A673 (cell line): ENCODE measurements at regions not wholly inside any gene's neighbourhood (a gene's known extent, or its start where the extent isn't known, plus 50 kb on each side); places are given as distances from the start of the nearest gene placed in this dataset.

ENCODE experiments used
- BruUV-seq: library from RNA; stranded (reverse); fragments of 400-500 nt; replicated peaks from 2 replicates; lab custom pipeline; 2021; lab: Mats Ljungman, UMichigan
- CTCF ChIA-PET: fragments of 300-600 bp; sonication (Branson Sonifier 250); formaldehyde crosslinking; loops from one replicate; lab custom pipeline; 2022; ENCODE audit warnings: antibody characterized with exemption; lab: Charles Lee
- POLR2A ChIA-PET: fragments of 300-600 bp; sonication (Branson Sonifier 250); formaldehyde crosslinking; loops from one replicate; lab custom pipeline; 2022; ENCODE audit warnings: antibody characterized with exemption; ENCODE audit not compliant: low non-redundant PET; lab: Charles Lee
- DNase-seq: peaks from one replicate; pipeline ENCODE4 v3.0.0-alpha.2; 2015; ENCODE audit warnings: low spot score
- H3K27ac ChIP-seq: fragments of 200-600 bp; sonication (generic); 2 replicates; pipeline ENCODE4 v1.5.1; 2016; ENCODE audit warnings: mixed run types, low read depth, mild to moderate bottlenecking, mixed read lengths, antibody characterized with exemption, low read length; ENCODE audit not compliant: poor library complexity, severe bottlenecking
- H3K27me3 ChIP-seq: fragments of 200-600 bp; sonication (generic); replicated peaks from 2 replicates; pipeline ENCODE4 v1.6.1; 2017; ENCODE audit warnings: mixed run types, low read depth, mild to moderate bottlenecking, mixed read lengths, antibody characterized with exemption, low read length; ENCODE audit not compliant: insufficient read depth, poor library complexity
- H3K36me3 ChIP-seq: fragments of 200-600 bp; sonication (generic); 2 replicates; pipeline ENCODE4 v1.6.1; 2016; ENCODE audit warnings: mixed run types, mild to moderate bottlenecking, mixed read lengths, antibody characterized with exemption, low read length; ENCODE audit not compliant: insufficient read depth, poor library complexity, severe bottlenecking
- H3K4me1 ChIP-seq: fragments of 200-600 bp; sonication (generic); 2 replicates; pipeline ENCODE4 v1.6.1; 2017; ENCODE audit warnings: mixed run types, mild to moderate bottlenecking, mixed read lengths, antibody characterized with exemption, low read length; ENCODE audit not compliant: insufficient read depth, poor library complexity, severe bottlenecking
- H3K4me3 ChIP-seq: fragments of 200-600 bp; sonication (generic); 2 replicates; pipeline ENCODE4 v1.5.1; 2016; ENCODE audit warnings: low read depth, mixed run types, mild to moderate bottlenecking, mixed read lengths, low read length; ENCODE audit not compliant: poor library complexity, severe bottlenecking
- H3K9me3 ChIP-seq: fragments of 200-600 bp; sonication (generic); 2 replicates; pipeline ENCODE4 v1.6.1; 2016; ENCODE audit warnings: mixed run types, low read depth, mild to moderate bottlenecking, mixed read lengths, antibody characterized with exemption, low read length; ENCODE audit not compliant: poor library complexity, severe bottlenecking
- EZH2 ChIP-seq: fragments of 200-600 bp; sonication (generic); IDR thresholded peaks from 2 replicates; pipeline ENCODE4 v1.6.1; 2017; ENCODE audit warnings: borderline replicate concordance, low read depth, mild to moderate bottlenecking, mixed read lengths, antibody characterized with exemption, low read length; ENCODE audit not compliant: poor library complexity, severe bottlenecking
- intact Hi-C: fragments of 100-400 bp; cut with micrococcal nuclease; formaldehyde crosslinking; loops from one replicate; pipeline ENCODE4 v1.10.0; 2022; ENCODE audit not compliant: unreplicated experiment
- TF ChIP-seq, protein P1 (sequence below): fragments of 300-800, 200-600 bp; sonication (generic); conservative IDR thresholded peaks from 2 replicates; pipeline ENCODE4 v1.5.1; 2017; ENCODE audit warnings: low read depth, mild to moderate bottlenecking, antibody characterized with exemption, low read length, moderate library complexity, mixed read lengths

DNA sequence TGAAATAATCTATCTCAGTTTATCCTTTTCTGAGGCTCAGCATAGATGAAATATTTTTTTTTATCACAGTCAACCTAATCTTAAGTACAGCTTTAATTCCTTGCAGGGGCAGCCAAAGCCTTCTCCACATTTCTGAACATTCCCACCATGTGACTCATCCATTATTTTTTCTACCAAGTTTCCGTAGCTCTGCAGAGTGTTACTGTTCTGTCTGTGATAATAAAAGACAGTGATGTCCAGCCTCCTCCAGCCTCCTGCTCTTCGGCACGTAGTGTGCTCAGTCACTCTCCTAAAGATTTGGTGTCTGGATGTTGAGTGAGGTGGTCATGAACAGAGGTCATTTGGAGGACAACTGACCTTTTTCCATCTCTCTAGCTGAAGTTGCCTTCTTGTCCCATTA is 338.1 kb upstream of the ADAMTS16 start:
- ChIA-PET POLR2A (no interaction called here), CTCF (no interaction called here)
- no peaks in the 10 kb centered on the region for H3K9me3 ChIP-seq
- no peak for TF ChIP-seq EZH2
- TF ChIP-seq, protein P1, sequence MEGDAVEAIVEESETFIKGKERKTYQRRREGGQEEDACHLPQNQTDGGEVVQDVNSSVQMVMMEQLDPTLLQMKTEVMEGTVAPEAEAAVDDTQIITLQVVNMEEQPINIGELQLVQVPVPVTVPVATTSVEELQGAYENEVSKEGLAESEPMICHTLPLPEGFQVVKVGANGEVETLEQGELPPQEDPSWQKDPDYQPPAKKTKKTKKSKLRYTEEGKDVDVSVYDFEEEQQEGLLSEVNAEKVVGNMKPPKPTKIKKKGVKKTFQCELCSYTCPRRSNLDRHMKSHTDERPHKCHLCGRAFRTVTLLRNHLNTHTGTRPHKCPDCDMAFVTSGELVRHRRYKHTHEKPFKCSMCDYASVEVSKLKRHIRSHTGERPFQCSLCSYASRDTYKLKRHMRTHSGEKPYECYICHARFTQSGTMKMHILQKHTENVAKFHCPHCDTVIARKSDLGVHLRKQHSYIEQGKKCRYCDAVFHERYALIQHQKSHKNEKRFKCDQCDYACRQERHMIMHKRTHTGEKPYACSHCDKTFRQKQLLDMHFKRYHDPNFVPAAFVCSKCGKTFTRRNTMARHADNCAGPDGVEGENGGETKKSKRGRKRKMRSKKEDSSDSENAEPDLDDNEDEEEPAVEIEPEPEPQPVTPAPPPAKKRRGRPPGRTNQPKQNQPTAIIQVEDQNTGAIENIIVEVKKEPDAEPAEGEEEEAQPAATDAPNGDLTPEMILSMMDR = no peak
- no peaks in the 10 kb centered on the region for H3K4me1 ChIP-seq
- DNase-seq = no peak
- intact Hi-C loops = no loop called here
- no peak overlapping the region for H3K4me3 ChIP-seq
- H3K36me3 ChIP-seq = no peaks in the 10 kb centered on the region
- peaks cover 18% of the 10 kb centered on the region for H3K27me3 ChIP-seq
- no peak overlapping the region for H3K27ac ChIP-seq
- no TSS peak for BruUV-seq

GRCh38 chr5:4804691-4805360 is 335.3 kb upstream of the ADAMTS16 start:
- H3K27ac ChIP-seq = no peak overlapping the region
- no peaks in the 10 kb centered on the region for H3K36me3 ChIP-seq
- no peaks in the 10 kb centered on the region for H3K4me1 ChIP-seq
- BruUV-seq = no TSS peak
- intact Hi-C loops = no loop called here
- TF ChIP-seq EZH2 = no peak
- TF ChIP-seq, protein P1 = no peak
- H3K4me3 ChIP-seq = no peak overlapping the region
- DNase-seq = no peak
- CTCF ChIA-PET = no interaction called here
- POLR2A ChIA-PET = no interaction called here
- H3K9me3 ChIP-seq = no peaks in the 10 kb centered on the region
- peaks cover 18% of the 10 kb centered on the region for H3K27me3 ChIP-seq

DNA sequence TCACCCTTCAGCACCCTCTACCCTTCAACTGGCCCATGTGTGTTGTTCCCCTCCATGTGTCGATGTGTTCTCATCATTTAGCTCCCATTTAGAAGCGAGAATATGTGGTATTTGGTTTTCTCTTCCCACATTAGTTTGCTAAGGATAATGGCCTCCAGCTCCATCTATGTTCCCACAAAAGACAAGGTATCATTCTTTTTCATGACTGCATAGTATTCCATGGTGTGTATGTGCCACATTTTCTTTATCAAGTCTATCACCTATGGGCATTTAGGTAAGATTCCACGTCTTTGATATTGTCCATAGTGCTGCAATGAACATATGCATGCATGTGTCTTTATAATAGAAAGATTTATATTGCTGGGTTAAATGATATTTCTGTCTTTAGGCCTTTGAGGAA is 325.1 kb upstream of the ADAMTS16 start:
- ChIA-PET CTCF (no interaction called here), POLR2A (no interaction called here)
- Histone ChIP-seq H3K4me3 (no peak overlapping the region), H3K27ac (no peak overlapping the region), H3K27me3 (no peaks in the 10 kb centered on the region), H3K4me1 (no peaks in the 10 kb centered on the region), H3K36me3 (no peaks in the 10 kb centered on the region), H3K9me3 (no peaks in the 10 kb centered on the region)
- TF ChIP-seq, protein P1 = no peak
- no peak for TF ChIP-seq EZH2
- intact Hi-C loops = no loop called here
- DNase-seq = no peak
- no TSS peak for BruUV-seq
